ENCODE measurements at regions not wholly inside any gene's neighbourhood (a gene's known extent, or its start where the extent isn't known, plus 50 kb on each side); places are given as distances from the start of the nearest gene placed in this dataset.

GRCh38 chr2:107132746-107133145 is 246.8 kb upstream of the ST6GAL2 start:
- TF ChIP-seq CTCF (IDR thresholded peaks at IDR 0.05; ENCODE audit: poor library complexity), result no peak
- no peak for TF ChIP-seq EZH2 (IDR thresholded peaks at IDR 0.05; ENCODE audit: borderline replicate concordance)
- no peak for TF ChIP-seq EZH2phosphoT487 (IDR thresholded peaks at IDR 0.05; ENCODE audit: low read depth, severe bottlenecking, unreplicated experiment)

Measured in hepatocyte (in vitro differentiated cells).